ENCODE measurements at regions not wholly inside any gene's neighbourhood (a gene's known extent, or its start where the extent isn't known, plus 50 kb on each side); places are given as distances from the start of the nearest gene placed in this dataset.

DNA sequence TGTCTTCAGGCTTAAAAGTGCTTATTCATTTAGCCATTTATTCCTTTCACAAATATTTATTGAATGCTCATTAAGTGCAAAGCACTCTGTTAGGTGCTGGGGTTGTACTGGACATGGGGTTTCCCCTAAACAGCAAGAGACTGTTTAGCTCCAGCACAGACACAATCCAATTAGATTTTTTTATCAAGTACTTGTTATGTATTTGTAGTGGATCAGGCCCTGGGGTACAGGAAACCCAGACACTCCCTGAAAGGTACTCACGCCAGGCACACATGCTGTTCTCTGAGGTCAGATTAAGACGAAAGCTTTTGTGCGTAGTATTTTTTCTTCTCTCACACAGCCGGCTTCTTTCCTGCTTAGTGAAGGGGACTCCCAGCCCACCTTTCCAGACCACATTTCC is 218.1 kb upstream of the PLET1 start:
- no peaks in the 10 kb centered on the region for H3K23me2 ChIP-seq (ENCODE audit: low read depth, low read length)
- 82% methylated on average over 4 of the region's 4 CpGs; no CpG with 5 or more reads in 1 of the 2 experiments for WGBS, 2 experiments (ENCODE audit: extremely low coverage in 1 of 2, insufficient coverage in 1 of 2, insufficient read length in 1 of 2, insufficient replicate concordance in 2 of 2, low coverage in 1 of 2, low lambda C conversion rate in 2 of 2, missing lambda C conversion rate in 1 of 2)
- H3K27ac ChIP-seq (ENCODE audit: low read depth, low read length), result no peak overlapping the region
- TF ChIP-seq BCL11A (IDR thresholded peaks at IDR 0.05; ENCODE audit: low read depth in 2 of 2, low read length in 2 of 2), result no peak
- no peak for TF ChIP-seq TCF12 (IDR thresholded peaks at IDR 0.05; ENCODE audit: low read depth, low read length)
- TF ChIP-seq FOSL1 (IDR thresholded peaks at IDR 0.05; ENCODE audit: insufficient read depth, low read depth, low read length), result no peak
- no peak for TF ChIP-seq BACH1 (IDR thresholded peaks at IDR 0.05; ENCODE audit: low read length)
- TF ChIP-seq GTF2F1 (IDR thresholded peaks at IDR 0.05; ENCODE audit: borderline replicate concordance, low read depth, low read length), result no peak
- TF ChIP-seq EGR1 (IDR thresholded peaks at IDR 0.05; ENCODE audit: borderline replicate concordance, low read depth, low read length), result no peak
- TF ChIP-seq HDAC2 (IDR thresholded peaks at IDR 0.05; ENCODE audit: borderline replicate concordance in 1 of 2, low read depth in 2 of 2, low read length in 2 of 2), result no peak
- TF ChIP-seq TAF7 (optimal IDR thresholded peaks at IDR 0.05; ENCODE audit: borderline replicate concordance, low read depth, low read length), result no peak
- no peak for TF ChIP-seq KDM5A (IDR thresholded peaks at IDR 0.05; ENCODE audit: low read length)
- no peak for TF ChIP-seq SP4 (IDR thresholded peaks at IDR 0.05; ENCODE audit: low read length)
- H3K4me2 ChIP-seq (ENCODE audit: insufficient read depth in 1 of 2, low read depth in 2 of 2, low read length in 2 of 2), result no peak overlapping the region
- H3K27me3 ChIP-seq (replicated peaks in 1 of 4; ENCODE audit: control insufficient read depth in 3 of 4, extremely low read depth in 1 of 4, insufficient read depth in 3 of 4, low read length in 3 of 4), result peaks cover 0 to 2% (median 0%) of the 10 kb centered on the region in 4 experiments; a peak in 1 of 7 replicates
- peaks cover 0 to 3% (median 0%) of the 10 kb centered on the region in 4 experiments; a peak in 3 of 7 replicates for H3K4me1 ChIP-seq (replicated peaks in 1 of 4; ENCODE audit: control insufficient read depth in 3 of 4, insufficient read depth in 4 of 4, low read length in 3 of 4)
- H3K56ac ChIP-seq (replicated peaks; ENCODE audit: insufficient read length, low read depth, low read length), result no peak overlapping the region
- no peak overlapping the region for H2AK5ac ChIP-seq (ENCODE audit: low read depth, low read length)
- no peaks in the 10 kb centered on the region for H3K36me3 ChIP-seq (ENCODE audit: control insufficient read depth in 2 of 4, insufficient read depth in 4 of 4, low read length in 3 of 4)
- H2BK5ac ChIP-seq (ENCODE audit: low read depth, low read length), result no peak overlapping the region
- H2AFZ ChIP-seq (ENCODE audit: low read length), result no peak overlapping the region
- FAIRE-seq (no peak), DNase-seq (ENCODE audit: low read depth in 1 of 2, low spot score in 2 of 2) (no peak)
- H3K4me3 ChIP-seq (ENCODE audit: extremely low read depth in 1 of 4, insufficient read depth in 2 of 4, low read depth in 3 of 4, low read length in 4 of 4), result no peak overlapping the region
- H3K9me3 ChIP-seq (ENCODE audit: insufficient read depth in 2 of 2, low read depth in 1 of 2, low read length in 1 of 2), result no peaks in the 10 kb centered on the region
- ChIA-PET POLR2A (ENCODE audit: partially characterized antibody) (no interaction called here), CTCF (ENCODE audit: partially characterized antibody) (interaction anchor here (1.1 to 1.9 kb wide), 2 partner anchors 13 to 25 kb away, joined by 3 to 13 read pairs; no protein-coding TSS in a partner anchor)
- no peak overlapping the region for H3K14ac ChIP-seq (ENCODE audit: insufficient read length)
- H4K20me1 ChIP-seq (replicated peaks in 1 of 2; ENCODE audit: control insufficient read depth in 1 of 2, insufficient read depth in 2 of 2, low read length in 2 of 2), result no peaks in the 10 kb centered on the region
- no peak overlapping the region for H2BK12ac ChIP-seq (ENCODE audit: low read depth, low read length)
- H2BK120ac ChIP-seq (replicated peaks; ENCODE audit: low read depth, low read length), result no peak overlapping the region
- H2BK15ac ChIP-seq (ENCODE audit: low read length), result no peak overlapping the region
- no peak overlapping the region for H4K8ac ChIP-seq (ENCODE audit: extremely low read depth, insufficient read depth, low read length)
- H3K18ac ChIP-seq (ENCODE audit: extremely low read depth, low read length), result no peak overlapping the region
- no peak overlapping the region for H3K9ac ChIP-seq (replicated peaks in 1 of 4; ENCODE audit: extremely low read depth in 1 of 4, low read depth in 3 of 4, low read length in 3 of 4)
- H3K4ac ChIP-seq (replicated peaks; ENCODE audit: insufficient read length, low read depth, low read length), result no peak overlapping the region
- no peaks in the 10 kb centered on the region for H3K79me1 ChIP-seq (ENCODE audit: low read depth, low read length)
- no peak overlapping the region for H3K23ac ChIP-seq (ENCODE audit: insufficient read length)
- H4K5ac ChIP-seq (ENCODE audit: insufficient read length, low read depth, low read length), result no peak overlapping the region
- H2BK20ac ChIP-seq (ENCODE audit: low read length), result no peak overlapping the region
- H4K91ac ChIP-seq (replicated peaks; ENCODE audit: insufficient read length, low read length), result no peak overlapping the region
- no peaks in the 10 kb centered on the region for H3K79me2 ChIP-seq (ENCODE audit: control insufficient read depth in 1 of 2, insufficient read depth in 2 of 2, low read length in 2 of 2)

All from H1 (cell line).